ENCODE measurements at regions not wholly inside any gene's neighbourhood (a gene's known extent, or its start where the extent isn't known, plus 50 kb on each side); places are given as distances from the start of the nearest gene placed in this dataset.

DNA sequence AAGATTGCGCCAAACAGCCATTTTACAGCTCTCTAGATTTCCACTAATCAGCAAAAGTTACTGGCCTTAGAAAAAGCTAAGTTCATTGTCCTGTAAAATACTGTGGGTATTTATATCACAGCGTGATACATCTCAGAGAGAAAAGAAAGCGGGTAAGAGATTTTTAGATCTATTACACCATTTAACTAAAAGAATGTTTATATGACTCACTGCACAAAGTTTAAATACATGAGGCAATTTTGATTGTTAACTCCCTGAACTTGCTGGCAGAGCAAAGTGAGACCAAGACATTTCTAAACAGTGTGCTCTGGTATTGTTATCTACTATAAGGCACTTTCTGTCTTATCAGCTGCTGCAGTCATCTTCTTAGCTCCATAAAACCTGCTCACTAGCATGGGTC, 314.3 kb downstream of the EPHA7 start:
- H3K36me3 Mint-ChIP-seq (ENCODE audit: low read depth) = no peaks in the 10 kb centered on the region
- no peak overlapping the region for H3K27ac Mint-ChIP-seq
- H3K27me3 Mint-ChIP-seq = no peaks in the 10 kb centered on the region
- no peak for ATAC-seq (replicated peaks)
- H3K4me1 Mint-ChIP-seq = no peaks in the 10 kb centered on the region
- peaks cover 17% of the 10 kb centered on the region for H3K9me3 Mint-ChIP-seq
- H3K4me3 Mint-ChIP-seq = no peak overlapping the region

DNA sequence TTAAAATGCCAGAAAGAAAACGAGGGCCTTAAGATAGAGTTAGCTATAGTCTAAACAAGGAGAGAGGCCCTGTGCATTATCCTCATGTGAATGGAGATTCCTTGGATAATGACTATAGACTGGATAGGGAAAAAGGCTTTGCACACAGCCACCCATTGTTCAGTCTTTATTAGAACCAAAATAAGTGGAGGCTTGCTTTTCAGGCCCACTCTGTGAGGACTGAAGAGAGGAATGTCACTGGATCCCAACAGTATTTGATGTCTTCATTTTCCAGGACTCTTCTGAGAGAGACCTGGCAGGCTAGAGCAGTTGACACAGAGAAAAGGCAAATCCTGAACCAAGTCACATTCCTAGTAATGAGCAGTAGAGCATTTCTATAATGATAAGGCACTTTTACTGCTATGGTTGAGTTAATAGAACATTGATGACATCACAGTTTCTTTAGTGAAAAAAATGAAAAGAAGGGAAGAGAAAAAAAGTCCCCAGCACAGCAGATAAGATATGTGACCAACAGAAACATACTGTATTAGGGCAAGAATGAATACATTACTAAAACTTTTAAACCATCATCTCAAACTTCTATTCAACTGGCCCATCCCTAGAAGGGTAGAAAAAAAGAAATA, 315.1 kb downstream of the EPHA7 start:
- Mint-ChIP-seq H3K4me3 (no peak overlapping the region), H3K9me3 (peaks cover 13% of the 10 kb centered on the region), H3K27me3 (no peaks in the 10 kb centered on the region), H3K4me1 (no peaks in the 10 kb centered on the region), H3K36me3 (ENCODE audit: low read depth) (no peaks in the 10 kb centered on the region), H3K27ac (no peak overlapping the region)
- no peak for ATAC-seq (replicated peaks)

DNA sequence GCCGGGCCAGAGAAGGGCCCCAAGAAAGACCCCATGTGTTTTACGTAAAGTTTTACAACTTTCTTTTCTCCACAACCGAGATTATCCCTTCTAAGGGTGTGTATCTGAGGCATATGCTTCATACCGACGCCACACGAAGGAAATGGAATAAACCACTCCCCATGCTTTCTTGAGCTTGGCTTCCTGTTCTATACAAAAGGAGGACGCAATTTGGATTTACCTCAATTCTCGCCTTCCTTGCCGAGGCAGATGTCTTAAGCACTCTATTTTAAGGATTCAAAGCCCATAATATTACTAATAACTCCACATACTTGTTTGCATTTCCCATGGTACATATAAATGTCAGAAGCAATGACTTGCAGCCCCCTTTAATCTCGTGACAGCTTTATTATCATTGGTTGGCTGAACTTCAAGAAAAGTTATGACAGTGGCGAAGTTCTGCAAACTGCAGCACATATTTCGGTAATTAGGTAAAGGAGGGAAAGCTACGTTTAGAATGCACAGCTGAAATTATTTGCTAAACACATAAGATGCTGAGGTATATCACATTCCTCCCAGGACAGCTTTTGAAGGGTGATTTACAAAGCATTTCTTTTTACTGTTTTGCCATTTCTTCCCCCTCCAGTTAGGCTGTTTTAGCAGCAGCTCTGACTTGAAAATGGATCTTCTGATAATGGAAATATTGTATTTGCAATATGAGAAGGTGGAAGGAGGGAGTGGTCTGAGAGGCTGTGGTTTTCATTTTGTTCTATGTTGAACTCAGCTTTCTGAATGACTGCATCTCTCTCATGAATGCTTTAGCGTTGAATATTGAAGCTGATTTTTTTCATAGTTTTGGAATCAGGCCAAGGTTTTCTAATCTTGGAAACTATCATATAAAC, 330.5 kb downstream of the EPHA7 start:
- peaks cover 3% of the 10 kb centered on the region for H3K9me3 Mint-ChIP-seq
- no peaks in the 10 kb centered on the region for H3K4me1 Mint-ChIP-seq
- no peaks in the 10 kb centered on the region for H3K27me3 Mint-ChIP-seq
- H3K4me3 Mint-ChIP-seq = no peak overlapping the region
- ATAC-seq (replicated peaks) = no peak
- no peaks in the 10 kb centered on the region for H3K36me3 Mint-ChIP-seq (ENCODE audit: low read depth)
- no peak overlapping the region for H3K27ac Mint-ChIP-seq

DNA sequence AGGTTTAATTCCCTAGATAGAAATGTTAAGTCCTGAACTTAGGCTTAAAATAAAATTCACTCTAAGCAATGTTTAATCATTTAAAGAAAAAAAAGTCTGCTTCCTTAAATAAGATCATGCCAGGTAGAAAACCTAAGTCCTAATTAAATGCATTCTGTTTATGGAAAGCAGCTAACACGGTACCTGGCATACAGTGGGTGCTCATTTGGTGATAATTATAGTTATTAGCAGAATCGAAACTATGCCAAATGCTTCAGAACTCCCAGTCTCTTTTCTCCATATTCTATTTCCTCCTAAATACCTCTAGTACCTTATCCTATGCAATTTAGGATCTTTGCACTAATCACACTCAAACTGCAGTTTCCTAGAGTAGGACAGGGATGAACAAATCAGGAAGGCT, 331.8 kb downstream of the EPHA7 start:
- no peak overlapping the region for H3K27ac Mint-ChIP-seq

DNA sequence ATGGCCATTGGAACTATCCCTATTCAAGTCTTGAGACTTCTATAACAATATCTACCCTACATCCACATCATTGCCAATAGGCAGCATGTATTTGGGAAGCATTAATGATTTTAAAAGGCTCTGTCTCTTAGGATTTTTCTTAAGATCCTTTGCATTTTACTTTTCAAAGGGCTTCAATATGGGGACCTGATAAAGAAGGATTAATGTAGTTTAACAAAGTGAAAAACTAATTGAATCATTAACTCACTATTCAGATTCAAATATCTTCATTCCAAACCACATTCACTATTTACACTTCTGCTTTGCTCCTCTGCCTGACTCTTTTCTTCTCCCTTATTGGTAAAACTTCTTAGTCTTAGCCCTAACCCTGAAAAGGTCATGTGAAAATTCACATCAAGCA, 333.0 kb downstream of the EPHA7 start:
- Mint-ChIP-seq H3K4me3 (no peak overlapping the region), H3K36me3 (ENCODE audit: low read depth) (no peaks in the 10 kb centered on the region), H3K27ac (no peak overlapping the region), H3K27me3 (no peaks in the 10 kb centered on the region), H3K4me1 (no peaks in the 10 kb centered on the region), H3K9me3 (peaks cover 3% of the 10 kb centered on the region)
- no peak for ATAC-seq (replicated peaks)

More for the DNA sequence above, 331.8 kb downstream of the EPHA7 start:
- Mint-ChIP-seq H3K36me3 (ENCODE audit: low read depth) (no peaks in the 10 kb centered on the region), H3K27me3 (no peaks in the 10 kb centered on the region), H3K4me1 (no peaks in the 10 kb centered on the region), H3K9me3 (peaks cover 3% of the 10 kb centered on the region), H3K4me3 (no peak overlapping the region)
- no peak for ATAC-seq (replicated peaks)

DNA sequence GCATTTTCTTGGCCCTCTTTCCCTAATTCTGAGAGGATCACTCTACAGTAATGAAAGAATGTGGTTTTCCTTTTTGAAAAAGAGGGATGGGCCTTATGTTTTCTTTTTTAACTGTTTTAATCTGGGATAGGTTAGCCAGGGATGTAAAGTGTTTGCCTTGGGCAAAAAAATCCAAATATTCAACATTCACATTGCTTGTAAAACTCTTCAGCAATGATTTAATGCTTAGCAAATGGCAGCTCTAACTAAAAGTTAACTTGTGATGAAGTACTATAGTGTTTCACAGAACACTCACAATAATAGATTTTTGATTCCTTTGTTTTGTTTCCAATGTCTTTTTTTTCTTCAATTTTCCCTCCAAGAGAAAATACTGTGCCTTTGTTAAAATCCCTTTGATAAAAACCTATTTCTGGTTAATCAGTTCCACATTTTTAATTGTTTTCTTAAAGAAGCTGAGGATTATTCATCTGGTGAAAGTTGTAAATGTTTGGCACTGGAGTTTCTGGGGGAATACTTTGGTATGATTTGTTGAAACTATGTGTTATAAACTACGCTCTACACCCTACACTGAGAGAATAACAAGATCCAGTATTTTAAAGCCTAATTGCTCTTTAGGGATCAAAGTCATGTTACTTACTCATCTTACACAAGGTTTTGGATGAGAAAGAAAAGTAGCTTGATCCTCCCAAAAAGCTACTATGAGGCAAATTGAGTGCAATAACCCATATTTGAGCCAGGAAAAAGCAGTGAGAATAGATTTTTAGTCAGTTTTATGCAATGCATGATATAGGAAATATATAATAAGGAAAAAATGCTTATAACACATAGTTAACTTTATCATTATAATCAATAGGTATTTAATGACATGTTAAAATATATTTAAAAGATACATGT, 335.8 kb downstream of the EPHA7 start:
- H3K27me3 Mint-ChIP-seq = no peaks in the 10 kb centered on the region
- no peaks in the 10 kb centered on the region for H3K4me1 Mint-ChIP-seq

DNA sequence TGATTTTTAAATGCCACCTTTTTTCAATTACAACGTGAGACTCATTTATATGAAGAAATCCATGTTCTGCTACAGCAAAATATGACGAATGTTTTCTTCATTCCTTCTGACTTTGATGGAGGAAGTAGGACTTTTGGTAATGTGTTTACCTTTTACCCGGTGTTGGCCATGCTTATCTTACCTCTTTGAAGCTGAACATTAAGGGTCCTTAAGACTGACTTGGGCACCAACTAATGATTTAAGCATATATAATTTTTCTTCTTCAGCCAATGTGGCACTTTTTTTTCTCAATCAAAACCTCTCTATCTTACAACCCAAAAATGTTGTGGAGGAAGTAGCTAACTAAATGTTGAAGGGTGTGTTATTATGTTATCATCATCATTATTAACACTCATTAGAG, 337.5 kb downstream of the EPHA7 start:
- H3K4me3 Mint-ChIP-seq = no peak overlapping the region
- no peaks in the 10 kb centered on the region for H3K36me3 Mint-ChIP-seq (ENCODE audit: low read depth)
- no peaks in the 10 kb centered on the region for H3K27me3 Mint-ChIP-seq
- no peaks in the 10 kb centered on the region for H3K4me1 Mint-ChIP-seq
- H3K27ac Mint-ChIP-seq = no peak overlapping the region
- peaks cover 4% of the 10 kb centered on the region for H3K9me3 Mint-ChIP-seq
- no peak for ATAC-seq (replicated peaks)

More for the DNA sequence above, 335.8 kb downstream of the EPHA7 start:
- Mint-ChIP-seq H3K4me3 (no peak overlapping the region), H3K36me3 (ENCODE audit: low read depth) (no peaks in the 10 kb centered on the region), H3K27ac (no peak overlapping the region), H3K9me3 (peaks cover 4% of the 10 kb centered on the region)
- no peak for ATAC-seq (replicated peaks)

DNA sequence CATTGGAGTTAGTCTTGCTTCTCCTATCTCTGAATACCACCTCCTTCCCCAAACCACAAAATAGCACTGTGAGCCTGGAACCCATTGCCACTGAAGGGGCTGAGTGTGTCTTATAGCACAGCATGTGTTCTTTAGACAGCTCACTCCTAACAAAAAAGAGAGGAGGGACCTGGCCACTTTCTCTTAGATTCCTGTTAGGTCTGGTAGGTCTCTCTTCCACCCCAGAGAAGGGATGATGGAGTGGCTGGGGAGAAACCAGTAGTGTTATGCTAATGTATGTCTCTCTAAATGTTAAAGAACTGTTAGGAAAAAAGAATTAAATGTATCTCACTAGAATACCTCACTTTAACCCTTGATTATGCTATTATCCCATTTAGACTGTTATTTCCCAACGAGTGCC, 340.3 kb downstream of the EPHA7 start:
- H3K27me3 Mint-ChIP-seq = no peaks in the 10 kb centered on the region
- H3K27ac Mint-ChIP-seq = no peak overlapping the region
- H3K9me3 Mint-ChIP-seq = peaks cover 4% of the 10 kb centered on the region
- H3K4me3 Mint-ChIP-seq = no peak overlapping the region
- ATAC-seq (replicated peaks) = no peak
- H3K4me1 Mint-ChIP-seq = no peaks in the 10 kb centered on the region
- H3K36me3 Mint-ChIP-seq (ENCODE audit: low read depth) = no peaks in the 10 kb centered on the region

DNA sequence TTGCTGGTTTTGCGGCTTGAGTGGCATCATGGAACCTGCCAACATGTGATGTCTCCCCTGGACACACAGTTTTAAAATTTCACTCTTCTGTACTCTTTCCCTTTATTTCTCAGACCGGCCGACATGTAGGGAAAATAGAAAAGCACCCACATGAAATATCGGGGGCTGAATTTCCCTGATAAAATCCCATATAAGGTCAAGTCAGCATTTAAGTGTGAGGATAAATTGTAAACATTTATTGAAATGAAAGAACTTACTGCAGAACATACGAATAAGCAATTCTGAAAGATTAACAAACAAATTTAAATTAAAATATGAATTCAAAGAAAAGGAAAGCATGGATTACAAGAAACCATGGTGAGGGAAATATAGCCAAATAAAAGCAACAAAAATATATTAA, 345.5 kb downstream of the EPHA7 start:
- no peaks in the 10 kb centered on the region for H3K4me1 Mint-ChIP-seq
- ATAC-seq (replicated peaks) = no peak
- peaks cover 11% of the 10 kb centered on the region for H3K9me3 Mint-ChIP-seq
- H3K27me3 Mint-ChIP-seq = no peaks in the 10 kb centered on the region
- no peaks in the 10 kb centered on the region for H3K36me3 Mint-ChIP-seq (ENCODE audit: low read depth)
- no peak overlapping the region for H3K4me3 Mint-ChIP-seq
- no peak overlapping the region for H3K27ac Mint-ChIP-seq

DNA sequence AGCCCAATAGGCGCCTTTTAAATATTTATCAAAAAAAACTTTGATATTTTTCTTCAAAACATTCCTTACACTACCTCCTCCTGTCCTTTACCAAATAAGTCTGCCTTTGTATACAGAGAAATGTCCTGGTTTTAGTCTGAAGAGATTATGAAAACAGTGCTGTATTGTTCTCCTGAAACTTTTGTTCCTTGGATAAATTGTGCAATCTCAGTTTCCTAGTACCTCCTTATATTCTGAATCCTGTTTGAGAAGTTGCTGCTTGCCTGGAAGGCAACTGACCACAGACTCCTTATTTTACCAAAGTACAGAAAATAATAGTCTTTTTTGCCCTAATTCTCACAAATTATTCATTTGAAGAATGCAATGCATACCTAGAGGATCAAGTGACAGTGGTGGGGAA, 349.5 kb downstream of the EPHA7 start:
- H3K4me1 Mint-ChIP-seq = no peaks in the 10 kb centered on the region
- ATAC-seq (replicated peaks) = no peak
- H3K27me3 Mint-ChIP-seq = no peaks in the 10 kb centered on the region
- H3K27ac Mint-ChIP-seq = no peak overlapping the region
- H3K9me3 Mint-ChIP-seq = peaks cover 15% of the 10 kb centered on the region
- no peak overlapping the region for H3K4me3 Mint-ChIP-seq
- no peaks in the 10 kb centered on the region for H3K36me3 Mint-ChIP-seq (ENCODE audit: low read depth)

DNA sequence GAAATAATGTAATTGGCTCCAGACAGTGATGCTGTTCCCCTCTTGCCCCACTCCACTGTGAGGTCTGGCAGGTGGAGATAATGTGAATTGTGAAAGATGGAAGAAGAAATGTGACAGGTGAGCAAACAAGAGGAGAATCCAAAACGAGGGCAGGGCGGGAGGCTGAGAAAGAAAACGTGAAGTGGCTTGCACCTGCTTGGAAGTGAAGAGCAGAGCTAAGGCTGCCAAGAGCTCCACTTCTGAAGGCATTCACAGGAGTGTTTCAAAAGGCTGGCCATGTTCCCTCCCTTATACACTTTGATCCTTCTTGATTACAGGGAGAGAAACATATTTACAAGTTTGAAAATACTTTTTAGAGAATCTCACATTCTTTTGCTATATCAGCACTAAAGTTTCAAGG, 359.4 kb downstream of the EPHA7 start:
- Mint-ChIP-seq H3K27me3 (no peaks in the 10 kb centered on the region), H3K36me3 (ENCODE audit: low read depth) (no peaks in the 10 kb centered on the region), H3K4me3 (no peak overlapping the region), H3K27ac (no peak overlapping the region), H3K4me1 (no peaks in the 10 kb centered on the region), H3K9me3 (peaks cover 13% of the 10 kb centered on the region)
- ATAC-seq (replicated peaks) = no peak

DNA sequence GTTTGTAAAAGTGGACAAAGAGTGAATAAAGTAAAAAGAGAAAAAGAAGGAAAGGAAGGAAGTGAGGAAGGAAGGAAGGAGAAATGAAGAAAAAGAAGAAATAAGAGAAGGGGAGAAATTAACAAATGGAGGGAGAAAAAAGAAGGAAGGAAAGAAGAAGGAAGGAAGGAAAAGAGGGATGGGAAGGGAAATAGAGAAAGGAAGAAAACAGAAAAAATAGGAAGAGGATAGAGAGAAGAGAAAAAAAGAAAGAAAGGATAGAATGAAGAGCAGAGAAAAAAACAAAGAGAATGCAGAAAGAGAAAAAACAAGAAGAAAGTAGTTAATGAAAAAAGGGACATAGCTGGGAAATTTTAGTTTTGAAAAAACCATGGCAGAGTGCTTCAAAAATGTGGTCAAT, 361.8 kb downstream of the EPHA7 start:
- Mint-ChIP-seq H3K4me1 (no peaks in the 10 kb centered on the region), H3K27me3 (no peaks in the 10 kb centered on the region), H3K9me3 (peaks cover 13% of the 10 kb centered on the region), H3K4me3 (no peak overlapping the region), H3K36me3 (ENCODE audit: low read depth) (no peaks in the 10 kb centered on the region), H3K27ac (no peak overlapping the region)
- no peak for ATAC-seq (replicated peaks)

DNA sequence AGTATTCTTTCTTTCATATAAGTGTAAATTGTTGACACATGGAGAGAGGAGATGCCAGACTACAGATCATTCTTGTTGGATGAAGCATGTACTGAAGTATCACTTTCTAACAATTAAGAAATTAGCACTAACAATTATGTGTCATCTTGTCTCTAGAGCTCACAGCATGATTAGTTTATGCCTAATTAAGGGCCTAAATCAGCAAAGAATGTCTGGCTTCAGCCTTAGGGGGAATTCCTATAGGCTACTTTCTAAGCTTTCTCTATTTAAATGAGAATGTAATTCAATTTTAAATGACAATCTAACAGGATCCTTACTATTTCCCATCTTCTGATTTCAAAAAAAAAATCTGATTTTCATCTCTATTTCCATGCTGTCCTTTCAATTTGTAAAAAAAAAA, 371.0 kb downstream of the EPHA7 start:
- Mint-ChIP-seq H3K4me3 (no peak overlapping the region), H3K27ac (no peak overlapping the region), H3K4me1 (no peaks in the 10 kb centered on the region), H3K27me3 (no peaks in the 10 kb centered on the region), H3K36me3 (ENCODE audit: low read depth) (no peaks in the 10 kb centered on the region), H3K9me3 (peaks cover 6% of the 10 kb centered on the region)
- ATAC-seq (replicated peaks) = no peak

DNA sequence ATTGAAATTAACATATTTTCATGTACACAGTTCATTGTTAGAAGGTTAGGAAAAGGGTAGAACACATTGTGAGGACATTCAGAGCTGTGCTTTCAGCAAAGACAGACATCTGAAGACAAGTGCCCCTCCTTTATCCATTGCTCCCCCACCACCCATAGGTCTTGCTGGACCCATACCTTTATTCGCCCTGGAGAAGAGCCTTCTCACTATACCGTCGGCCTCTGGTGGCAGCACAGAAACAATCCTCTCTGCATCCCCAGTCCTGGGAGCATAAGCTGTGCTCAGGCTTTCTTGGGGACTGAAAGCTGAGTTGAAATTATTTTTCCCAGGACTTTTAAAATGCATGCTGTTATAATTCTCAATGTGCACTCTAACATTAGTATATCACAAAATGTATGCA, 372.3 kb downstream of the EPHA7 start:
- no peak for ATAC-seq (replicated peaks)
- H3K4me1 Mint-ChIP-seq = no peaks in the 10 kb centered on the region
- no peak overlapping the region for H3K27ac Mint-ChIP-seq
- no peaks in the 10 kb centered on the region for H3K36me3 Mint-ChIP-seq (ENCODE audit: low read depth)
- no peak overlapping the region for H3K4me3 Mint-ChIP-seq
- peaks cover 8% of the 10 kb centered on the region for H3K9me3 Mint-ChIP-seq
- H3K27me3 Mint-ChIP-seq = no peaks in the 10 kb centered on the region
